GM23248 (cell line): ENCODE measurements at regions not wholly inside any gene's neighbourhood (a gene's known extent, or its start where the extent isn't known, plus 50 kb on each side); places are given as distances from the start of the nearest gene placed in this dataset.

Experiments
- EZH2 ChIP-seq: fragments of 200-600 bp; sonication (generic); IDR thresholded peaks from 2 replicates; pipeline ENCODE4 v1.6.1; 2018; ENCODE audit warnings: antibody characterized with exemption, mild to moderate bottlenecking; ENCODE audit not compliant: insufficient read depth, poor library complexity, severe bottlenecking
- EZH2phosphoT487 ChIP-seq: fragments of 200-600 bp; sonication (generic); IDR thresholded peaks from 2 replicates; pipeline ENCODE4 v1.6.1; 2018; ENCODE audit warnings: antibody characterized with exemption, moderate library complexity, mild to moderate bottlenecking, low read depth; ENCODE audit not compliant: insufficient read depth

GRCh38 chr4:104940927-104941326, 205.7 kb upstream of the TET2 start:
- no peak for TF ChIP-seq EZH2
- no peak for TF ChIP-seq EZH2phosphoT487
